ENCODE measurements at regions not wholly inside any gene's neighbourhood (a gene's known extent, or its start where the extent isn't known, plus 50 kb on each side); places are given as distances from the start of the nearest gene placed in this dataset.

- Histone ChIP-seq H3K27ac (ENCODE audit: insufficient read length, low read depth, low read length) (no peak overlapping the region), H2AFZ (ENCODE audit: low read length) (no peak overlapping the region), H2BK12ac (ENCODE audit: insufficient read length, low read depth, low read length) (no peak overlapping the region), H3K4me1 (ENCODE audit: insufficient read depth, low read length) (no peaks in the 10 kb centered on the region), H3K79me1 (ENCODE audit: insufficient read depth, low read depth, low read length, poor library complexity, severe bottlenecking) (no peaks in the 10 kb centered on the region), H4K91ac (ENCODE audit: insufficient read length, low read depth, low read length) (no peak overlapping the region), H2BK15ac (ENCODE audit: low read depth, low read length) (no peak overlapping the region), H2BK120ac (ENCODE audit: low read depth, low read length, poor library complexity, severe bottlenecking) (no peak overlapping the region), H3K79me2 (ENCODE audit: insufficient read depth, low read length) (no peaks in the 10 kb centered on the region), H4K20me1 (ENCODE audit: control insufficient read depth, insufficient read depth, insufficient read length) (no peaks in the 10 kb centered on the region), H4K8ac (replicated peaks; ENCODE audit: insufficient read length, low read depth, low read length) (no peak overlapping the region), H3K23me2 (ENCODE audit: insufficient read length, low read depth, low read length, poor library complexity, severe bottlenecking) (no peaks in the 10 kb centered on the region), H3K23ac (ENCODE audit: insufficient read length, low read depth, low read length) (no peak overlapping the region), H3K4ac (ENCODE audit: low read depth, low read length) (no peak overlapping the region), H3T11ph (ENCODE audit: low read length) (no peak overlapping the region), H3K14ac (ENCODE audit: insufficient read depth, low read length) (no peak overlapping the region), H3K18ac (ENCODE audit: insufficient read length, low read depth, low read length) (no peak overlapping the region), H3K9ac (ENCODE audit: extremely low read depth, insufficient read length, low read length) (no peak overlapping the region), H3K9me3 (ENCODE audit: control insufficient read depth, low read depth, low read length) (no peaks in the 10 kb centered on the region), H3K27me3 (ENCODE audit: insufficient read depth, low read length) (no peaks in the 10 kb centered on the region), H2BK20ac (ENCODE audit: low read depth, low read length, poor library complexity, severe bottlenecking) (no peak overlapping the region), H3K56ac (ENCODE audit: insufficient read length, low read depth, low read length) (no peak overlapping the region), H4K5ac (ENCODE audit: insufficient read length, low read depth, low read length) (no peak overlapping the region), H3K4me2 (ENCODE audit: insufficient read depth, insufficient read length, low read length) (no peak overlapping the region), H2BK5ac (ENCODE audit: insufficient read length, low read length) (no peak overlapping the region), H2AK5ac (ENCODE audit: insufficient read length, low read length) (no peak overlapping the region)
- Mint-ChIP-seq H3K4me3 (no peak overlapping the region), H3K27ac (no peak overlapping the region), H3K36me3 (ENCODE audit: insufficient read depth in 1 of 3, low read depth in 3 of 3) (no peaks in the 10 kb centered on the region), H3K9me3 (no peaks in the 10 kb centered on the region), H3K27me3 (ENCODE audit: low read depth) (no peaks in the 10 kb centered on the region), H3K4me1 (peaks cover 0 to 4% of the 10 kb centered on the region in 2 experiments; a peak in 1 of 4 replicates)
- DNase-seq: no peak
- TF ChIP-seq, protein P1, sequence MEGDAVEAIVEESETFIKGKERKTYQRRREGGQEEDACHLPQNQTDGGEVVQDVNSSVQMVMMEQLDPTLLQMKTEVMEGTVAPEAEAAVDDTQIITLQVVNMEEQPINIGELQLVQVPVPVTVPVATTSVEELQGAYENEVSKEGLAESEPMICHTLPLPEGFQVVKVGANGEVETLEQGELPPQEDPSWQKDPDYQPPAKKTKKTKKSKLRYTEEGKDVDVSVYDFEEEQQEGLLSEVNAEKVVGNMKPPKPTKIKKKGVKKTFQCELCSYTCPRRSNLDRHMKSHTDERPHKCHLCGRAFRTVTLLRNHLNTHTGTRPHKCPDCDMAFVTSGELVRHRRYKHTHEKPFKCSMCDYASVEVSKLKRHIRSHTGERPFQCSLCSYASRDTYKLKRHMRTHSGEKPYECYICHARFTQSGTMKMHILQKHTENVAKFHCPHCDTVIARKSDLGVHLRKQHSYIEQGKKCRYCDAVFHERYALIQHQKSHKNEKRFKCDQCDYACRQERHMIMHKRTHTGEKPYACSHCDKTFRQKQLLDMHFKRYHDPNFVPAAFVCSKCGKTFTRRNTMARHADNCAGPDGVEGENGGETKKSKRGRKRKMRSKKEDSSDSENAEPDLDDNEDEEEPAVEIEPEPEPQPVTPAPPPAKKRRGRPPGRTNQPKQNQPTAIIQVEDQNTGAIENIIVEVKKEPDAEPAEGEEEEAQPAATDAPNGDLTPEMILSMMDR (conservative IDR thresholded peaks at IDR 0.05): no peak
- WGBS (ENCODE audit: extremely low coverage, insufficient read length, low lambda C conversion rate): no CpG with 5 or more reads among the region's 2 CpGs
These were observed 85.5 kb downstream of the FAS start for GRCh38 chr10:89076120-89076519.
